HuH-7.5 (cell line): ENCODE measurements at regions not wholly inside any gene's neighbourhood (a gene's known extent, or its start where the extent isn't known, plus 50 kb on each side); places are given as distances from the start of the nearest gene placed in this dataset.

Experiments used
- DNase-seq: peaks from one replicate; pipeline ENCODE4 v3.0.0; 2011; ENCODE audit warnings: low spot score

GRCh38 chr18:47543080-47543479 is 291.6 kb upstream of the SKOR2 start:
- no peak for DNase-seq

DNA sequence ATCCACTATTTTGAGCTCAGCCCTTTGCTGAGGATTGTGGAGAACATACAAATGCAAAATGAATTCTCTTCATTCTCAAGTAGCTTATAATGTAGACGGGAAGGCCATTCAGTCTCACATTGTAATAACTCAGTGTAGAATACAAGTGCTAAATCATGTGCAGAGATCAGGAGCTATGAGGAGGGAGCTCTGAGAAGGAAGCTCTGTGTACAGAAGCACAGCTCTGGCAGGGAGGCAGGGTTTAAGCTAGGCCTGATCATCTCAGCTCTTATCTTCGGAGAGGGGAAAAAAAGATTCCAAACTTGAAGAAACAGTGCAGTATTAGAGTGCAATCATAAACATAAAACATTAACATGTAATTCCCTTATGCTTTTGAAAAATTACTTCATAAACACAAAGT is 291.1 kb upstream of the SKOR2 start:
- no peak for DNase-seq

DNA sequence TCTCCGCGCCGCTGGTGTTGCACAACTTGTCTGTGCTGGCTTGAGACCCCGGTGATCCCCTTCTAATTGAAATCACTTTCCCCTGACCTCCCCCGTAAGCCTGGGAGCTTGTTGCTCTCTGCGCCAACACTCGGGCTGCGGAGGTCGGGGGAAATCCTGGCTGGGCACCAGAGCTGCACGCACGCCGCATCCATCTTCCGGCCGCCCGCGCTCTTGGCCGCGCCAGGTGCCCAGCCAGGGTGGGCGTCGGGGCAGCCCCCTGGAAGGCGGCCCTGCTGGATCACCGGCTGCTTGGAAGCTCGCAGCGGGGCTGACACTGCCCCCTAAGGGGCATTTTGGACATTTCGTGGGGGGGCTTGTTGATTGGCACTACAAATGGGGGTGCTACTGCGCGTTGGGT is 280.3 kb upstream of the SKOR2 start:
- no peak for DNase-seq

DNA sequence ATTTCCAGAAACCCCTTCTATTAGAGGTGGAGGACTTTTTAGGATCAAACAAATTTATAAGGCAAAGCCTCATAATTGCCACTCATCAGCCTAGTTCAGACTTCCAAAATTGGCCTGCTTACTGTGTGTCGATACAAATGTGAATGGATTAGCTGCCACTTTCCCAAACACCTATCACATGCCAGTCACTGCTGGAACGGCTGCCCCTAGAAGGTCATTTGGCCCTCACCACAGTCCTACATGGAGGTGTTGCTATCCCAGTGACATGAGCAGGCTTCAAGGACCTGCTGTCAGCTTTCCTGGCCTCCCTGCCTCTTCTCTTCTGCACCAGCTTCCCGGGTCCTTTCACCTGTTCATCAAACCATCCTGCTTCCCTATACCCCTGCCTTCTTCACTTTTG is 279.2 kb upstream of the SKOR2 start:
- DNase-seq = no peak

- DNase-seq = no peak
Observed at GRCh38 chr18:47528343-47528742, 276.9 kb upstream of the SKOR2 start.

DNA sequence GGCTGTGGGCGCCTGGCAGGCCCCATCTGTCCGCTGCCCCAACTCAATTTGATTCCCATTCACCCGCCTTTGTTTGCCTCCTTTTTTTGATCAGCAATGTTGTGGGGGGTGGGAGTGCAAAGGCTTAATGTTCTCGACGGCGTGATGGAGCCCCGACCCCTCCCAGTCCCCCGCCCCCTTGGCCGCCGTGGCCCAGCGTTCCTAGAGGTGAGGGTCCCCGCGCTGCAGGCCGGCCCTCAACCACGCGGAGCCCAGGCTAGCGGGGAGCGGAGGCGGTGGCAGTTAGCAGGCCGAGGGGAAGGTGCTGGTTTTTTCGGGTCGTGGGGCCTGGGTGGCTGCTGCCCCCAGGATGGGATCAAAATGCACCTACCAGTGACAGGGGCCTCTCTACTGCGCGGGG is 274.7 kb upstream of the SKOR2 start:
- no peak for DNase-seq

- DNase-seq = no peak
Observed at GRCh38 chr18:47522359-47522758, 270.9 kb upstream of the SKOR2 start.

GRCh38 chr18:47520263-47520662 is 268.8 kb upstream of the SKOR2 start:
- no peak for DNase-seq

DNA sequence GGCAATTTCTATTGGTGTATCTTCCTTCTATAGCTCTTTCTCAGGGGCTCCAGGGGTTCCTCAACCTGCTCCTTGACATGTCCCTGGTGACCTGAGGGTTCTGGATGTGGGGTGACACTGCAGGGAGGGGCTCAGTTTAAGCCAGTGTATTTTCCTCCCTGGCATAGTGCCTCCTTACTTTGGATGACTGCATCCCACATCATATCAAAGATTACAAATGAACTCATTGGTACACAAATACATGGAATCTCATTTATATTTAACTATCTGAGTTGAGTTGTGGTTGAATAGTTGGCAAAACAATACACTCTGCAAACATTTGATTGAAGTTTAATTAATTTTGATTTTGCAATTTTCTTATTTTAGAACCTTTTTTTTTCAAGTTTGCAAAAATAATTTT is 268.2 kb upstream of the SKOR2 start:
- DNase-seq = no peak

DNA sequence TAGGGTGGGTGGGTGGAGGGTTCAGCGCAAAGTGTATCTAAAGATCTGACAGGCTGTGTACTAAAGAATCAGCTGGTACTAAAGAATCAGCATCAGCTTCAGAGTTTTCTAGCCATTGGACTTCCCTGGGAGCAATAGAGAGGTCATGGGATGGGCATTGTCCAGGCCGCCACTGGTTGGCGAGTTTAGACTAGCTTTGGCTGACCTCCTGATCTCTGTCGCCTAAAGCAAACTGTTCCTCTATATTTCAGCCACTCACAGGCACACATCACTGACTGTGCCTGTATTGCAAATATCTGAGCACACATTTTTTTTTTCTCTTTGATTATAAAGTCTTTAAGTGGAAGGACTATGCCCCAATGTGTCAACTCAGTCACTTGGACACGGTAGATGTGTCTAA is 267.8 kb upstream of the SKOR2 start:
- DNase-seq = no peak

GRCh38 chr18:47513614-47514013 is 262.2 kb upstream of the SKOR2 start:
- no peak for DNase-seq

- DNase-seq = no peak
Observed at GRCh38 chr18:47512726-47513435, 261.4 kb upstream of the SKOR2 start.

- DNase-seq = no peak
Observed at GRCh38 chr18:47512056-47512455, 260.6 kb upstream of the SKOR2 start.

GRCh38 chr18:47510831-47511230 is 259.4 kb upstream of the SKOR2 start:
- no peak for DNase-seq

- no peak for DNase-seq
Observed at GRCh38 chr18:47507651-47508050, 256.2 kb upstream of the SKOR2 start.

- DNase-seq = no peak
Observed at GRCh38 chr18:47506897-47507296, 255.4 kb upstream of the SKOR2 start.

DNA sequence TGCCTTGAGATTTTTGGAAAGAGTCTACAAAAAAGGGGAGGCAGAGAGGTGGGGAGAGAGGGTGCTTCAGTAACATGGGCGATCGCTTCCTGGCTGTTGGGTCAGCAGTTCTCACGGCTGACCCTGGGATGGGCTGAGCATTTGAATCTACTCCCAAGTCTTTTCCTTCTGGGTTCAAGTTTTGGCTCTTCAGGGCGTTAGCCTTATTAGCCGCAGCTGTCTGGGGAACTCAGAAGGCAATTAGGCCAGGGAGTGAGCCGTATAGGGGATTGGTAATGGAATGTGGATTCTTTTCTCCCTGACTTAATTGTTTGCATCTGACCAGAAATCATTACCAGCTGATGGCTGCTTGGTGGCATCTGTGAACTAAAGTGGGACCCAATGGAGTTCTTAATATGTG is 250.5 kb upstream of the SKOR2 start:
- DNase-seq = no peak

DNA sequence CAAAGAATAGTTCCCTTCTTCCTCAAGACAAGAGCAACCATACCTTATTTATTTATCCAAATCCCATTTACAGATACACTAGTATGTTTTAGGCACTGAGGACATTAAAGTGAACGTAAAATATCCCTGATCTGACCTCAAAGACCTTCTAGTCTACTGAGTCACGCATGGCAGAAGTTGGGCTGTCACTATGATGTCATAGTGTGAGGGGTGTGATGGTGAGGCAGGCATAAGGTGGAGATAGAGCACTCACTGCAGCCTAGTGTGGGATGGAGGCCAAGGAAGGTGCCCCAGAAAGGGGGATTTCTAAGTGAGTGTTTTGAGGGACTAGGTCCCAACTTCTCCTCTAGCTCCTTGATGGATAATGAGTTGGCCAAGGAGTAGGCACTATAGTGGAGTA is 249.5 kb upstream of the SKOR2 start:
- no peak for DNase-seq

- no peak for DNase-seq
Observed at GRCh38 chr18:47492691-47493090, 241.2 kb upstream of the SKOR2 start.

- DNase-seq = no peak
Observed at GRCh38 chr18:47490882-47491281, 239.4 kb upstream of the SKOR2 start.

GRCh38 chr18:47485221-47485797 is 233.8 kb upstream of the SKOR2 start:
- DNase-seq = no peak

- DNase-seq = no peak
Observed at GRCh38 chr18:47484068-47484467, 232.6 kb upstream of the SKOR2 start.

- DNase-seq = no peak
Observed at GRCh38 chr18:47480166-47480565, 228.7 kb upstream of the SKOR2 start.

DNA sequence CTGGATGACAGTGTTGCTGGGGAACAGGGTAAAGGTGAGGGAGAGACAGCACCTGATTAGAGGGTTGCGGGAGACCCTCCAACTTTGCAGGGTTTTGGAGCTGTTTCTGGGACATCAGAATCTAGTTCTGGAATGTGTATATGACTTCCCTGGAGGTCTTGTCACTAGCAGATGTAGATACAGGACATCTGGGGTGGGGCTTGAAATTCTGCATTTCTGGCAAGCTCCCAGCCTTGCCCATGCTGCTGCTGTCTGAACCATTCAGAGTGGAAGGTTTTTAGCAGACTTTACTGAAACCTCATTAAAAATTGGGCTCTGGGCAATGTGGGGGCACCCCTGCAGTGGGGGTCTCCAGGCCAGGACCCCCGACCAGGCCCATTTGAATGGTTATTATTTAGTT is 220.3 kb upstream of the SKOR2 start:
- no peak for DNase-seq
